Endometrial microvascular endothelial cells (primary cell): ENCODE measurements at regions not wholly inside any gene's neighbourhood (a gene's known extent, or its start where the extent isn't known, plus 50 kb on each side); places are given as distances from the start of the nearest gene placed in this dataset.

Experiments
- in situ Hi-C: cut with HindIII; loops from 2 replicates; pipeline ENCODE4 v1.10.0; 2017; ENCODE audit warnings: low sequenced_read_pairs, low pct_unique_long_range_greater_than_20kb; ENCODE audit errors: inconsistent ontology term

DNA sequence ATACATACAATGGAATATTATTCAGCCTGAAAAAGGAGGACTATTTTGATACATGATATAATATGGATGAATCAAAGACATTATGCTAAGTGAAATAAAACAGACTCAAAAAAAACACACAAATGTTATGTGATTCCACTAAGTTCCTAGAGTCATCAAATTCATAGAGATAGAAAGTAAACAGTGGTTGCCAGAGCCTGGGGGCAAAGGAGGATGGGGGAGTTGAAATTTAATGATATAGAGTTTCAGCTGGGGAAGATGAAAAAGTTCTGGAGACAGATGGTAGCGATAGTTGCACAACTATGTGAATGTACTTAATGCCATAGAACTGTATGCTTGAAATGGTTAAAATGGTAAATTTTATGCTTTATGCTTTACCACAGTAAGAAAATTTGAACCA, 119.7 kb downstream of the METTL4 start:
- in situ Hi-C loops: no loop called here

DNA sequence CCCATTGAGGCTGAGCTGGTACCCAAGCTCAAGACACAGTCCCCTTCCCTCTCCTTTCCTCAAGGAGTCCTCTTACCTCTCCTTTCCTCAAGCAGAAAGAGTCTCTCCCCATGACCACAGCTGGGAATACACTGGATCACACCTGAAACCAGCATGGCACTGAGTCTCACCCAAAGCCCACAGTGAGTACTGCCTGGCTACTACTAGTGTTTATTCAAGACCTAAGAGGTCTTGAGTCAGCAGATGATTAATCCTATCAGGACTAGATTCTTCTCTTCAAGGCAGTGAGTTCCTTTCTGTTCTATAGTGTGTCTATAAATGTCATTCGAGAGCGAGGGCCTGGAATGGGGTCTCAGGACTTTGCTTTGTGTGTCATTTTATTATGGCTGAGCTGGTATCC, 111.4 kb downstream of the METTL4 start:
- in situ Hi-C loops: no loop called here

DNA sequence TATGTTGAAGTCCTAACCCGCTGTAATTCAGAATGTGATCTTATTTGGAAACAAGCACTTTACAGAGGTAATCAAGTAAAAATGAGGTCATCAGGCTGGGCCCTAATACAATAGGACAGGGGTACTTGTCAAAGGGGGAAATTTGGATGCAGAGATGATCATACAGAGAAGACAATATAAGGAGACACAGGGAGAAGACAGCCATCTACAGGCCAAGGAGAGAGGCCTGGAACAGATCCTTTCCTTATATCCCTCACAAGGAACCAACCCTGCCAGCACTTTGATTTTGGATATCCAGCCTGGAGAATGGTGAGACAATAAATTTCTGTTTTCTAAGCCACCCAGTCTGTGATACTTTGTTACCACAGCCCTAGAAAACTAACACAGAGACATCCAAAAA, 104.3 kb downstream of the METTL4 start:
- in situ Hi-C loops: no loop called here

DNA sequence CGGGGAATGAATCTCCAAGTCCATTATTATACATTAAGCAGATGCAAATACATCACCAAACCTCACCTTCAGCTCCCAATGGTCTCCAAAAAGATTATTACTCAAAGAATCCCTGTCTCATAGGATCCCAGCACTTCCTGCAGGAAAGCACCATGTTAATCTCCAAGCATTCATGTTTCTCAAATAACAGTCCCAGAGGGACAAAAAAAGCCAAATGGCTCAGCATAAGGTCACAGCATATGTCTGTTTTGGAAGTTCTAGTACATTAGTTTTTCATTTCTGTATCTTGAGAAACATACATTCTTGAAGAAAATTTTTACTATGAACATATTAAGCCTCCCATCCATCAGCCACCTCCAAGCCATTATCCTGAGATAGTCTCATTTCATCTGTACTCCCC, 103.3 kb downstream of the METTL4 start:
- in situ Hi-C loops: no loop called here

DNA sequence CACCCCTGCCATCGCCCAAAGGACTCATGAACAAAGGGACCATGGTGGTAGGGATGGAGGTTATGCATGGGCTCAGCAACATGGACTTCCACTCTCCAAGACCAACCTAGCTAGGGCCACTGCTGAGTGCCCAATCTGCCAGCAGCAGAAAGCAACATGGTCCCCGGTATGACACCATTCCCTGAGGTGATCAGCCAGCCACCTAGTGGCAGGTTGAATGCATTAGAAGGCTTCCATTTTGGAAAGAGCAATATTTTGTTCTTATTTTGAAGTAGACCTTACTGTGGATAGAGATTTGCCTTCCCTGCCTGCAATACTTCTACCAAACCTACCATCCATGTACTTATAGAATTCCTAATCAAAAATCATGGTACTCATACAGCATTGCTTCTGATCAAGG, 99.8 kb downstream of the METTL4 start:
- in situ Hi-C loops: no loop called here

DNA sequence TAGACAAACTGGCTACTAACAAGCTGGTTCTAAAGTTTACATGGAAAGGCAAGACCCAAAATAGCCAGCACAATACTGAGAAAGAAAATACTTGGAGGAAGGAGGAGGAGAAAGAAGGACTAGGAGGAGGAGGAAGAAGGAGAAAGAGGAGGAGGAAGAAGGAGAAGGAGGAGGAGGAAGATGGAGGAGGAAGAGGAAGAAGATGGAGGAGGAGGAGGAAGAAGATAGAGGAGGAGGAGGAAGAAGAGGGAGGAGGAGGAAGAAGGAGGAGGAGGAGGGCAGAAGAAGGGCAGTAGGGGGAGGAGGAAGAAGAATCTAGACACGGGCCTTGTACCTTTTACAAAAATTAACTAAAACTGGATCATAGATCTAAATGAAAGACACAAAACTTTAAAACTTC, 92.6 kb downstream of the METTL4 start:
- in situ Hi-C loops: no loop called here

DNA sequence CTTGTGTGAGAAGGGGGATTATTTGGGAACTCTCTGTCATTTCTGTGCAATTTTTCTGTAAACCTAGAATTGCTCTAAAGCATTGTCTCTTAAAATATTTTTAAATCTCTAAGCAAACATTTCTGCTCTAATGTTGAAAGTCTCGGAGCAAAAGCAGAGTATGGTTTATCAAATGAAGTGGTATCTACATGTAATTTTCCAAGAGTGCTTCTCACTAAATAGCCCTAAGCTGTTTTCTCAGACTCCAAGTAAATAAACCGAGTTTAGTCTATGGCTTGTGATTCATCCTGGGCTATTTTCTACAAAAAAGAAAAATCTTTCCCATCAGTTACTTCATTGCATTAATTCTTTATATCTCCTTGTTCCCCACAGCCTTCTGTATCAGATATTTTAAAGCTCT, 90.8 kb downstream of the METTL4 start:
- in situ Hi-C loops: no loop called here

DNA sequence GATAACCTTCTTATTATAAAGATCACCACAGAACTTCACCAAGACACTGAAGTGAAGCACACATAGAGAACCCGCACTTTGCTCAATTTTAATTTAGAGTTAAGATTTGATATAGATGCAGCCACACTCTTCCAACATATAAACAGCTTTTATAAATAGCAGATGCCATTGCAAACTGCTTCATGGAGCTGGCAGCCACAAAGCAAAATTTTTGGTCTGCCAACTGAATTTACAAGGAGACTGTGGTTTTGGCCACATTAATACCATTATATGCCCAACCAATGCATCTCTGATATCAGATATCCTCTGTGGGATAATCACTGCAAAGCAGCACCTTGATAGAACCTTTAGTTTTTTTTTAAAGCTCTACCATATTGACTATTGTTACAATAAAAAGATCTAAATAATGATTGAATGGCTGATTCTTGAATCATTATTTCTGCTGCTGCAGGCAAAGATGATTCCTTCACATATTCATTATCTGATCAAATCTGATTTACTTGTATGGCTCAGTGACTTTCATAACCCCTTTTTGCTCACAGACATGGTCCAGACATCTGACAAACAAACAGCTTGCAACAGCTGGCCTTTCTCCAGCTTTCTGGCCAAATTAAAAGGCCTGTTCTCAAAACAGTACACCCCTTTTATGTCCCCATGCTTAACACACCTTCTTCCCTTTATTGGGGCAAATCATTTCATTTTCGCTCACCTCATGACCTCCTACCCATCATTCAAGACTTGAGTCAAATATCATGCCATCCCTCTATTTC, 88.4 kb downstream of the METTL4 start:
- in situ Hi-C loops: no loop called here

DNA sequence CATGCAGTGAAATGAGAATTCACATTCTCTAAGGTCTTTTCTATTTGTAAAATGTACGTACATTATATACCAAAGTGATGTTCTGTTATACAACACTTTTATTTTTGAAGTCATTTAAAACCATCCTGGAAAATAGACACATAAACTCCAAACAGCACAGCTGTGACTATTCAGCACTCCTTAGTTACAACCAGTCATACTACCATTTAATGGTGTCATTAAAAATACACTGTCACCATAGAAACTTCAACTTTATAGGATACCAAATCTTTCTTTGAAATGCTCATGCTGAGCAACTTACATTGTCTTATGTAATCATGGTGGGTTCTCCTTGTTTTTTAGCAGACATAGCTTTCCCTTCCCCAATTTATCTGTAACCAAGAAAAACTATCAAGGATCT, 85.3 kb downstream of the METTL4 start:
- in situ Hi-C loops: no loop called here

DNA sequence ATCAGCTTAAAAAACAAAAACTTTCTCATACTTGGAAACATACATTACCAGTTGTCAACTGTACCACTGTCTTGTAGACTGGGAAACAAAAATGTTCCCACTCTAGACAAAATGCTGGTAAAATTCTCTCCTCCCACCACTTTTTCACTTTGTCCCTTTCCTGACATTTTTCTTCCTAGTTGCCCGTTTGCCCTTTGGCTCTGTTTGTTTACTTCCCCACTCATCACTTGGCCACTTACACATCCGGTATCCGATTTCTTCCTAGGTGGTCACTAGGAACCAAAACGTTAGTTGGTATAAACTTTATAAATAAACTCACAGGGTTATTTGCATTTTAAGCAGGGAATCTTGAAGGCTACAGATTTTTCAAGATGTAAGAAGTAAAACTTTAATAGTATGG, 84.9 kb downstream of the METTL4 start:
- in situ Hi-C loops: no loop called here
